KOPT-K1 (cell line): ENCODE measurements at regions not wholly inside any gene's neighbourhood (a gene's known extent, or its start where the extent isn't known, plus 50 kb on each side); places are given as distances from the start of the nearest gene placed in this dataset.
"Not testable (repeated sequence)": the region's sequence is repeated elsewhere in the genome, so short reads cannot be mapped to it uniquely, and the experiment has no call there.

ENCODE experiments used
- H3K27ac ChIP-seq: fragments of 200-600 bp; sonication (generic); 2 replicates; pipeline ENCODE4 v1.5.1; 2016; ENCODE audit warnings: antibody characterized with exemption, mild to moderate bottlenecking, low read depth, low read length; ENCODE audit not compliant: poor library complexity, severe bottlenecking
- H3K36me3 ChIP-seq: fragments of 200-600 bp; sonication (generic); 2 replicates; pipeline ENCODE4 v1.5.1; 2017; ENCODE audit warnings: antibody characterized with exemption, mild to moderate bottlenecking, low read length, moderate library complexity; ENCODE audit not compliant: insufficient read depth
- H3K9me3 ChIP-seq: fragments of 200-600 bp; sonication (generic); 2 replicates; pipeline ENCODE4 v1.5.1; 2017; ENCODE audit warnings: antibody characterized with exemption, low read length, mild to moderate bottlenecking; ENCODE audit not compliant: insufficient read depth, poor library complexity, severe bottlenecking

DNA sequence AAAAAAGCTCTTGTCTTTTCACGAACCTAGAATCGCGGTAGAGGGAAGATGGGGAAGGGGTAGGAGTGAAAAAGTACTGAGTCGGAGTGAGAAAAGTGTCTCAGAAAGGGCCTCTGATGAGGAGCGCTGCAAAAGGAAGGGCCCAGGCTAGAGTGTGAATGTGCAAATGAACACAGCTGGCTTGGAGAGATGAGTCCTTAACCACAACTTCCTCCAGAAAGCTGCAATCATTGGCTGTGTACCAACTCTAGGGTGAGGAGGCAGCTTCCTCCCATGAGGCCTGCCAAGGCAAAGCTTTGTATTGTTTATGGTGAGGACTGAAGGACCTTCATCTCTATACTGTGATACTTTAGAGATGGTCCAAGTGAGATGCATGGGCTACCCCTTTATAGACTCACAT, 566.9 kb upstream of the ANO5 start:
- no peaks in the 10 kb centered on the region for H3K36me3 ChIP-seq
- H3K9me3 ChIP-seq = no peaks in the 10 kb centered on the region
- no peak overlapping the region for H3K27ac ChIP-seq

DNA sequence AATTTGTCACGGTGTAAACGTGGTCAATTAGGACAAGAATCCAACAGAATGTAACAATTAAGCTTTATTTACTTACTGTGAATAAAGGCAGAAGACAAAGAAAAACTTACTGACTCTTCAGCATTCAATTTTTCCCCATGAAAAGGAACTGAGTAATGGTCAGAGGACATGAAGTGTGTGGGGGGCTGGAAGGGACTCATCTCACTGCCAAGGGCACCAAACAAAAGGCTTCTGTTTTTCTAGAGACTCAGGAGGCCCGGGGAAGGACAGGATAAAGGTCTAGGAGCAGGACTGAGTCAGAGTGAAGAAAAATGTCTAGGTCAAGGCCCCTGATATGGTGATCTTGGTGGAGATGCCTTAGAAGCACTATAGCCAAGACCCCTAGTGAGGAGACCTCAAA, 564.2 kb upstream of the ANO5 start:
- Histone ChIP-seq H3K36me3 (no peaks in the 10 kb centered on the region), H3K9me3 (no peaks in the 10 kb centered on the region), H3K27ac (no peak overlapping the region)

DNA sequence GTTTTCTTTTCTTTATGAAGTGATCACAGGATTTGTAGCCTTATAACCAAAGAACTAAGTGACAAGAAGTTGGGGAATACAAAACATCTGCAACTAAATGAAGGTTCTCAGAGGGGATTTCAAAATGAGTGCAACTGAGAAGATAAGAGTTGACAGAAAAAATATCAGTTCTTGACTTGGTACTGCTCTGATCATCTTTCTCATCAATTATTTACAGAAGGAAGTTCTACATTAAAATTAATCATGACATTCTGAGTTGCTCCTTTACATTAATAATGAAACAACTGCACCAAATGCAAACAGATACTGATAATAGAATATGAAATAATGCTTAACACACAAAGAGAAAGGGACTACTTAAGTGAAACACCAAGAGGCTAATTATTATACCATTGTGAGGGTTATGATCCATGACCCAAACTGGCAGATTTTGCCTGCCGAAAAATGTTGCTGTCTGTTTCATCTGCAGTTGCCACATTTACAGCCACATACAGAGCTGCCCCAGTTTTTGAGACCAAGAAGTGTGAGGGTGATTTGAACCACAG, 561.9 kb upstream of the ANO5 start:
- H3K27ac ChIP-seq = no peak overlapping the region
- H3K36me3 ChIP-seq = no peaks in the 10 kb centered on the region
- no peaks in the 10 kb centered on the region for H3K9me3 ChIP-seq

GRCh38 chr11:21631991-21632390, 560.9 kb upstream of the ANO5 start:
- H3K27ac ChIP-seq = no peak overlapping the region
- H3K9me3 ChIP-seq = no peaks in the 10 kb centered on the region
- no peaks in the 10 kb centered on the region for H3K36me3 ChIP-seq

GRCh38 chr11:21634491-21634890, 558.4 kb upstream of the ANO5 start:
- H3K27ac ChIP-seq = no peak overlapping the region
- H3K9me3 ChIP-seq = no peaks in the 10 kb centered on the region
- no peaks in the 10 kb centered on the region for H3K36me3 ChIP-seq

GRCh38 chr11:21634956-21635355, 557.9 kb upstream of the ANO5 start:
- H3K27ac ChIP-seq = no peak overlapping the region
- H3K9me3 ChIP-seq = no peaks in the 10 kb centered on the region
- H3K36me3 ChIP-seq = no peaks in the 10 kb centered on the region

DNA sequence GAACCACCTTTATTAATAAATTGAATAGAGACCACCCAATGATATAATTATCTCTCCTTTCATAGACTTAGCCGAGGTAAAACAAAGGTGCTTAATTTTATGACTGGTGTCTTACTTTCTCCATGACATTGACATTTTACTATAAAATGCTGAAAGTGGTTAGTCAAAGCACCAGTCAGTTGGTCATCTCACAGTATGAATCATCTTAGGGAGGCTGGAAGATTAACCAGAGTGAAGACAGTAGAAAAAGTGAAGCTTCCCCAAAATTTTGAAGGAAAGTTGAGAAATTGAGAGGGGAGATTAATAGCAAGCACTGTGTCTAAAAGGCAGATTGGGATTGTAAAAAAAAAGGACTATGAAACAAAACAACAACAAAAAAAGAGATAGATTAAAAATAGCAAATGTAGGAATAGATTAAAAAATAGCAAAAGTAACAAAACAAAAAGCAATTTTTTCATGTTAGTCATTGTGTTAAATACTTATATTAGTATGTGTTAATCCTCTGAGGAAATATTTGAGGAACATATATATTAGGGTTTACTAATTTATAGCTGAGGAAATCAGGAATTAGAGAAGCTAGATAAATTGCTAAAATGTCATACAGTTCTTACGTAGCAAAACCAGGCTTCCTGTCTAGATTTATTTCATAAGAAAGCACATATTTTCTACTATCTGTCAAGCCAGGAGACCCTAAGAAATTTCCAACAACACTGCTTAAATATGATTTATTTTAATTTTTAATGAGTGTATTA, 557.3 kb upstream of the ANO5 start:
- H3K36me3 ChIP-seq = no peaks in the 10 kb centered on the region
- no peak overlapping the region for H3K27ac ChIP-seq
- H3K9me3 ChIP-seq = no peaks in the 10 kb centered on the region

GRCh38 chr11:21636561-21636960, 556.3 kb upstream of the ANO5 start:
- no peaks in the 10 kb centered on the region for H3K9me3 ChIP-seq
- no peaks in the 10 kb centered on the region for H3K36me3 ChIP-seq
- no peak overlapping the region for H3K27ac ChIP-seq

GRCh38 chr11:21640491-21640890, 552.4 kb upstream of the ANO5 start:
- H3K36me3 ChIP-seq = no peaks in the 10 kb centered on the region
- no peak overlapping the region for H3K27ac ChIP-seq

GRCh38 chr11:21641869-21642268, 551.0 kb upstream of the ANO5 start:
- Histone ChIP-seq H3K36me3 (no peaks in the 10 kb centered on the region), H3K9me3 (no peaks in the 10 kb centered on the region), H3K27ac (no peak overlapping the region)

More at GRCh38 chr11:21640491-21640890, 552.4 kb upstream of the ANO5 start:
- no peaks in the 10 kb centered on the region for H3K9me3 ChIP-seq

DNA sequence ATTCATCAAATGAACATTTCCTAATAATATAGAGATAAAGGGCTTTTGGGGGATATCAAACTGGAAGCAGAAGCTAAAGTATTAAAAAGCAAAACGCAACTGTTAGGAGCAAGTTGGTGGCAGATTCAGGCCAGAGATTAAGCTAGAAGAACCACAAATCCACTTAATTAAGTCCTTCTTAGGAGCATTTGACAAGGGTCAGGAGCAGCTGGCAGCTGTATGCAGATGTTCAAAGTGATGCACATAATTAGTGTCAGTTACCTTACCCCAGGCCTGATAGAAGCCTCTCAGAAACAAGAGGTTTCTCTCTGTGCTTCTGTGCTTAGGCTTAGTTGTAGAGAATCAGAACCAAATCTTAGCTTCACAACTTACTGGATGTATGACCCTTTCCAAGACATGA, 546.5 kb upstream of the ANO5 start:
- no peaks in the 10 kb centered on the region for H3K9me3 ChIP-seq
- H3K36me3 ChIP-seq = no peaks in the 10 kb centered on the region
- no peak overlapping the region for H3K27ac ChIP-seq

DNA sequence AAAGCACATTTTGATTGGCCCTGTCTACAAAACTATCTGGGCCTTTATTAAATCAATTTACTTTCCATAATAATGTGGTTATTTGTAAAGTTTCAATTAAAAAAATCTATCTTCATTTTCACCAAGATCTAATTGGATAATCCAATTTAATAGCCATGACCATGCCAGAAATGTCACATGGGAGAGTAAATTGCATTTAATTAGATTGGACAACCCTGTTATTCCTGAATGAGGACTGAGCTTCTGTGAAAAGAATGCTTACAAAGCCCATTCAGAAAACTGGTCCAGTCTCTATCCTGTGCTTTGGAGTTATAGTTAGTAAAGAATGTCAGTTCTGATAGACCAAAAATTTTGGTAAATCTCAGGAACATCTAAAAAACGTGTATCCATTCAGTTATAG, 541.9 kb upstream of the ANO5 start:
- H3K27ac ChIP-seq = no peak overlapping the region
- no peaks in the 10 kb centered on the region for H3K36me3 ChIP-seq

DNA sequence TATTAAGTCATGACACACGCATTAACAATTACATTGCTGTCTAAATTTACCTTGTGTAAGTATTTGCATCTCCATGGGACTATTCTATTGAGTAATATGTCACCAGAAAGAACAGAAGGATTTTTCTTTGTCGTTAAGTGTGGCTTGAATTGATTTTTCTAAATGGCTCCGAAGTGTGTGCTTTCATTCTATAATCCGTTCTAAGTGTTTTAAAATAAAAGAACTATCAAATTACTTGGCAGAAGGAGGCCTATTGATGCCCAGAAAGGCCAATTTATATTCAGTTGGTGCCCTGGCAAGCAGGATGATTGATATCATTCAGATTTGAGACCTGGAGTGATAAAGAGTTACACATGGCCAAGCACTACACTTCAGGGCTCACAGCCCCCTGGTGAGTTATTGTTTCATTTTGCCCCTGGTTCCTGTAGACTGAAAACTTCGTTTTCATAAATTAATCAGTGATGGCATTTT, 538.9 kb upstream of the ANO5 start:
- Histone ChIP-seq H3K36me3 (no peaks in the 10 kb centered on the region), H3K27ac (no peak overlapping the region), H3K9me3 (no peaks in the 10 kb centered on the region)

More for the DNA sequence above, 541.9 kb upstream of the ANO5 start:
- no peaks in the 10 kb centered on the region for H3K9me3 ChIP-seq

DNA sequence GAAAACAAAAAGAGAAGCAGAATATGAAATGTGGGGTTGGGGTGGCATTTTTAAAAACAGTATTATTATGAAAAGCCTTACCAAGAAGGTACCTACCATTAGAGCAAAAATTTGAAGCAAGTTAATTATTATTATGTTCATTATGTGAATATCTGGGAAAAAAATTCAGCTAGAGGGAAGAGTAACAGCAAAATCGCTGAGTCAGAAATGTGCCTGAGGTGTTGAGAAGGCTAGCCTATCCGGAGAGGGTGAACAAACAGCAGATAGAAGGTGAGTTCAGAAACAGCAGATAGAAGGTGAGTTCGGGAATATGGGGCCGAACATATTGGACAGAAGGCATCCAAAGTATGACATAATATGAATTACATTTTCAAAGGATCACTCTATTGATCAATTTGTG, 536.8 kb upstream of the ANO5 start:
- H3K36me3 ChIP-seq = no peaks in the 10 kb centered on the region
- no peaks in the 10 kb centered on the region for H3K9me3 ChIP-seq
- no peak overlapping the region for H3K27ac ChIP-seq

DNA sequence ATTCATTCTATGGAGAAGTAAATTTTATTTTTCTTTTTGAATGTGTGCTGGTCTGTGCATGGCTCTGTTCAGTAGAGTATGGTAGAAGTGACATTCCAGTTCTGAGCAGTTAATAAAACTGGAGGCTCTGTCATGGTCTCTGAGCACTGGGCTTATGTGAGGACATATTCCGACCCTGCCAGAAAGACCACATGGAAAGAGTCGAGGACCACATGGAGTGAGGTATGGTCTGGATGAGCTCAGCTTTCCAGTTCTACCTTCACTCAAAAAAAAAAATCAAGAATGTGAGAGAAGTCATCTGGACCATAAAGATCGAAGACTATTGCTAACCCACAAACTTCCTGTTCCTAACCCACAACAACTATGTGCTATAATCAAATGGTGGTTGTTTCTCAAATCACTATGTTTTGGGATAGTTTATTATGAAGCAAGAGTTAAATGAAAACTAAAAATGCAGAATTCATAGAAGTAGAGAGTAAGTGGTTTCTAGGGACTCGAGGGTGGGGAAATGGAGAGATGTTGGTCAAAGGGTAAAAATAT, 534.2 kb upstream of the ANO5 start:
- H3K36me3 ChIP-seq = no peaks in the 10 kb centered on the region
- no peaks in the 10 kb centered on the region for H3K9me3 ChIP-seq
- H3K27ac ChIP-seq = no peak overlapping the region

GRCh38 chr11:21659377-21659776, 533.5 kb upstream of the ANO5 start:
- H3K9me3 ChIP-seq, H3K36me3 ChIP-seq, H3K27ac ChIP-seq: not testable (repeated sequence)
